Endothelial cell of umbilical vein (primary cell): ENCODE measurements at regions not wholly inside any gene's neighbourhood (a gene's known extent, or its start where the extent isn't known, plus 50 kb on each side); places are given as distances from the start of the nearest gene placed in this dataset.

ENCODE experiments used
- BruUV-seq: library from RNA; stranded (reverse); fragments of 400-500 nt; replicated peaks from 2 replicates; lab custom pipeline; 2021; lab: Mats Ljungman, UMichigan
- CTCF ChIA-PET: fragments of 300-600, 350-600 bp; sonication (Branson Sonifier 250); formaldehyde crosslinking; loops from one replicate; lab custom pipeline; 2021; ENCODE audit warnings: antibody characterized with exemption, inconsistent platforms; lab: Charles Lee
- POLR2A ChIA-PET: fragments of 300-600, 350-600 bp; sonication (Branson Sonifier 250); formaldehyde crosslinking; loops from one replicate; lab custom pipeline; 2021; ENCODE audit warnings: antibody characterized with exemption, inconsistent platforms; lab: Charles Lee
- DNase-seq: peaks from one replicate; pipeline ENCODE4 v3.0.0-alpha.2; 2011; ENCODE audit warnings: low read depth, low spot score
- FAIRE-seq: peaks from 2 replicates; lab custom pipeline; 2011; peaks lifted over from hg19 to GRCh38; lab: Jason Lieb, UNC
- H2AFZ ChIP-seq: 2 replicates; pipeline ENCODE4 v1.6.0; 2012; ENCODE audit warnings: low read depth, low read length, control low read depth, inconsistent platforms
- H3K27ac ChIP-seq: 2 replicates; pipeline ENCODE4 v1.5.1; 2011; ENCODE audit warnings: low read depth, mild to moderate bottlenecking, control low read depth, low read length, moderate library complexity; ENCODE audit not compliant: insufficient read depth
- H3K27me3 ChIP-seq, 2 experiments: 2 replicates each; pipeline versions ENCODE4 v1.6.0 to v1.6.1; 2011; ENCODE audit warnings: low read length in 2 of 2, mixed read lengths in 1 of 2; ENCODE audit not compliant: control insufficient read depth in 2 of 2, insufficient read depth in 2 of 2
- H3K36me3 ChIP-seq, 2 experiments: 2 replicates in 1 of 2; 3 replicates in 1 of 2; pipeline ENCODE4 v1.5.1; 2011; ENCODE audit warnings: low read length in 2 of 2, mild to moderate bottlenecking in 1 of 2, moderate library complexity in 1 of 2; ENCODE audit not compliant: control insufficient read depth in 2 of 2, insufficient read depth in 2 of 2; ENCODE audit errors: extremely low read depth in 1 of 2
- H3K4me1 ChIP-seq: 3 replicates; pipeline ENCODE4 v1.5.1; 2011; ENCODE audit warnings: mild to moderate bottlenecking, low read length; ENCODE audit not compliant: control insufficient read depth, insufficient read depth; ENCODE audit errors: extremely low read depth
- H3K4me2 ChIP-seq: 2 replicates; pipeline ENCODE4 v1.6.1; 2011; ENCODE audit warnings: low read length, control low read depth, mixed read lengths; ENCODE audit not compliant: insufficient read depth
- H3K4me3 ChIP-seq, 3 experiments: fragments of 200-600 bp in 1 of 3; sonication (generic), shearing (Covaris generic) in 1 of 3; replicated peaks in 1 of 3; 2 replicates each; pipeline ENCODE4 v1.5.1; 2011 to 2016; ENCODE audit warnings: control low read depth in 3 of 3, low read length in 3 of 3, mild to moderate bottlenecking in 2 of 3, inconsistent platforms in 1 of 3, low read depth in 1 of 3, moderate library complexity in 1 of 3; ENCODE audit not compliant: insufficient read depth in 1 of 3
- H3K79me2 ChIP-seq: 2 replicates; pipeline ENCODE4 v1.6.0; 2012; ENCODE audit warnings: low read length, inconsistent platforms; ENCODE audit not compliant: control insufficient read depth, insufficient read depth
- H3K9ac ChIP-seq: replicated peaks from 2 replicates; pipeline ENCODE3; 2011; ENCODE audit warnings: low read length, control low read depth; ENCODE audit not compliant: insufficient read depth; ENCODE audit errors: extremely low read depth
- H3K9me1 ChIP-seq: replicated peaks from 3 replicates; pipeline ENCODE4 v1.6.0; 2011; ENCODE audit warnings: mild to moderate bottlenecking, low read length; ENCODE audit not compliant: control insufficient read depth, insufficient read depth; ENCODE audit errors: extremely low read depth
- H3K9me3 ChIP-seq: replicated peaks from 2 replicates; pipeline ENCODE4 v1.5.1; 2012; ENCODE audit warnings: low read length, inconsistent platforms; ENCODE audit not compliant: control insufficient read depth, insufficient read depth
- H4K20me1 ChIP-seq: replicated peaks from 2 replicates; pipeline ENCODE3; 2011; ENCODE audit warnings: mild to moderate bottlenecking, low read length; ENCODE audit not compliant: control insufficient read depth, insufficient read depth; ENCODE audit errors: extremely low read depth
- CTCF ChIP-seq, 2 donors: IDR thresholded peaks; 1 replicate in 1 of 2; 2 replicates in 1 of 2; pipeline ENCODE4 v1.5.1; 2011; ENCODE audit warnings: low read length in 2 of 2, mild to moderate bottlenecking in 2 of 2, moderate library complexity in 2 of 2, control low read depth in 1 of 2, inconsistent platforms in 1 of 2, low read depth in 1 of 2; ENCODE audit not compliant: insufficient read depth in 1 of 2; ENCODE audit errors: extremely low read depth in 1 of 2
- EZH2 ChIP-seq: IDR thresholded peaks from 2 replicates; pipeline ENCODE4 v1.6.1; 2012; ENCODE audit warnings: borderline replicate concordance, low read depth, mild to moderate bottlenecking, moderate library complexity, low read length, inconsistent platforms; ENCODE audit not compliant: severe bottlenecking
- GATA2 ChIP-seq: IDR thresholded peaks from 2 replicates; pipeline ENCODE4 v1.7.0; 2011; ENCODE audit warnings: low read depth, mild to moderate bottlenecking, moderate library complexity, mixed read lengths, low read length; ENCODE audit not compliant: insufficient read length, insufficient read depth
- MAX ChIP-seq: IDR thresholded peaks from 2 replicates; pipeline ENCODE4 v1.6.1; 2011; ENCODE audit not compliant: insufficient read depth, insufficient read length
- MYC ChIP-seq: IDR thresholded peaks from one replicate; pipeline ENCODE4 v1.6.1; 2011; ENCODE audit warnings: mild to moderate bottlenecking, low read depth, low read length
- POLR2A ChIP-seq: IDR thresholded peaks from 2 replicates; pipeline ENCODE4 v1.6.1; 2012; ENCODE audit warnings: low read depth, mild to moderate bottlenecking, control low read depth, low read length
- POLR2AphosphoS5 ChIP-seq: IDR thresholded peaks from 2 replicates; pipeline ENCODE4 v1.6.1; 2012; ENCODE audit warnings: low read depth, mild to moderate bottlenecking, control low read depth, low read length, moderate library complexity; ENCODE audit not compliant: insufficient read depth
- dilution Hi-C: fragments of 300-500 bp; cut with MboI; formaldehyde crosslinking; loops from one replicate; pipeline ENCODE4 v1.15.0; 2019; ENCODE audit warnings: low sequenced_read_pairs; ENCODE audit not compliant: extremely low pct_ligation_motif_present
- intact Hi-C: fragments of 100-400 bp; cut with micrococcal nuclease; formaldehyde crosslinking; loops from one replicate; pipeline ENCODE4 v1.10.0; 2022

GRCh38 chr15:100769043-100769974 lies 110.3 kb upstream of the ALDH1A3 start:
- H3K4me3 ChIP-seq, result no peak overlapping the region
- intact Hi-C loops (no loop called here), dilution Hi-C loops (no loop called here)
- TF ChIP-seq MYC, result no peak
- no peak for TF ChIP-seq MAX
- TF ChIP-seq CTCF (IDR thresholded peaks at IDR 0.05; ENCODE audit: extremely low read depth in 1 of 2, insufficient read depth in 1 of 2, low read depth in 1 of 2, low read length in 2 of 2), result no peak
- no peak for TF ChIP-seq POLR2AphosphoS5
- no peak for TF ChIP-seq POLR2A
- no peak for TF ChIP-seq GATA2
- no peak for TF ChIP-seq EZH2
- BruUV-seq, result no TSS peak
- H3K36me3 ChIP-seq, result no peaks in the 10 kb centered on the region
- CTCF ChIA-PET, result no interaction called here
- no peaks in the 10 kb centered on the region for H3K4me1 ChIP-seq
- no peaks in the 10 kb centered on the region for H3K9me1 ChIP-seq
- POLR2A ChIA-PET, result no interaction called here
- no peak overlapping the region for H3K27ac ChIP-seq
- H3K27me3 ChIP-seq, result no peaks in the 10 kb centered on the region
- H3K79me2 ChIP-seq, result no peaks in the 10 kb centered on the region
- H2AFZ ChIP-seq, result no peak overlapping the region
- no peak overlapping the region for H3K4me2 ChIP-seq
- FAIRE-seq, result no peak
- H3K9ac ChIP-seq, result no peak overlapping the region
- no peak for DNase-seq
- no peaks in the 10 kb centered on the region for H3K9me3 ChIP-seq
- no peaks in the 10 kb centered on the region for H4K20me1 ChIP-seq
